Prostate gland (tissue), 2 donors: ENCODE measurements at regions not wholly inside any gene's neighbourhood (a gene's known extent, or its start where the extent isn't known, plus 50 kb on each side); places are given as distances from the start of the nearest gene placed in this dataset.
"Not testable (repeated sequence)": the region's sequence is repeated elsewhere in the genome, so short reads cannot be mapped to it uniquely, and the experiment has no call there.

ENCODE experiments used
- DNase-seq: peaks from one replicate; pipeline ENCODE4 v3.0.0-alpha.2; 2019; ENCODE audit warnings: low spot score
- H3K27ac ChIP-seq, 2 donors: fragments of 200-600 bp; sonication (generic); 2 replicates each; pipeline ENCODE4 v1.5.1; 2017 to 2019
- H3K27me3 ChIP-seq: fragments of 200-600 bp; sonication (generic); replicated peaks from 2 replicates; pipeline ENCODE4 v1.5.1; 2019; ENCODE audit not compliant: insufficient read depth
- H3K36me3 ChIP-seq, 2 donors: fragments of 200-600 bp; sonication (generic); 1 replicate in 1 of 2; 2 replicates in 1 of 2; pipeline versions ENCODE4 v1.5.1 to v1.8.1; 2017 to 2019
- H3K4me1 ChIP-seq: fragments of 200-600 bp; sonication (generic); replicated peaks from 2 replicates; pipeline ENCODE4 v1.5.1; 2019
- H3K4me3 ChIP-seq, 2 donors: fragments of 200-600 bp; sonication (generic); 2 replicates each; pipeline ENCODE4 v1.5.1; 2017 to 2019
- H3K9me3 ChIP-seq: fragments of 200-600 bp; sonication (generic); 2 replicates; pipeline ENCODE4 v1.5.1; 2017
- CTCF ChIP-seq, 4 experiments: fragments of 200-600 bp in 2 of 4; fragments of 450-650 bp in 2 of 4; sonication (generic) in 2 of 4; IDR thresholded peaks; 1 replicate in 3 of 4; 2 replicates in 1 of 4; pipeline ENCODE4 v1.5.1; 2016 to 2019; ENCODE audit warnings: antibody characterized with exemption in 4 of 4, mild to moderate bottlenecking in 2 of 4, moderate library complexity in 2 of 4
- POLR2A ChIP-seq: fragments of 450-650 bp; IDR thresholded peaks from one replicate; pipeline ENCODE4 v1.6.1; 2016; ENCODE audit warnings: antibody characterized with exemption, mild to moderate bottlenecking
- POLR2AphosphoS5 ChIP-seq: sonication (generic); formaldehyde crosslinking; IDR thresholded peaks from one replicate; pipeline ENCODE4 v1.6.1; 2017; ENCODE audit warnings: antibody characterized with exemption
- WGBS: methylation state at CpG from one replicate; pipeline ENCODE4 v1.1.5; 2018; 5-methylcytosine and 5-hydroxymethylcytosine counted together
- intact Hi-C: fragments of 100-400 bp; cut with DNase I; formaldehyde crosslinking; loops from one replicate; pipeline ENCODE4 v1.14.2; 2022

GRCh38 chr1:209198961-209199750 lies 384.4 kb upstream of the CAMK1G start:
- Histone ChIP-seq H3K4me3 (no peak overlapping the region), H3K27me3 (no peaks in the 10 kb centered on the region), H3K36me3 (no peaks in the 10 kb centered on the region), H3K4me1 (no peaks in the 10 kb centered on the region), H3K9me3 (no peaks in the 10 kb centered on the region), H3K27ac (no peak overlapping the region)
- intact Hi-C loops, result no loop called here
- no peak for DNase-seq
- TF ChIP-seq CTCF (IDR thresholded peaks at IDR 0.05) (no peak), POLR2AphosphoS5 (no peak), POLR2A (no peak)
- 50% methylated on average over 12 of the region's 12 CpGs for WGBS

- TF ChIP-seq POLR2A (no peak), POLR2AphosphoS5 (no peak), CTCF (IDR thresholded peaks at IDR 0.05) (no peak)
- no peak overlapping the region for H3K4me3 ChIP-seq
- no peaks in the 10 kb centered on the region for H3K4me1 ChIP-seq
- DNase-seq, result no peak
- intact Hi-C loops, result loop anchor here (5.0 kb wide), 1 partner anchor 157 kb away; no protein-coding TSS in a partner anchor
- no peak overlapping the region for H3K27ac ChIP-seq
- WGBS, result 51% methylated on average over 4 of the region's 4 CpGs
- no peaks in the 10 kb centered on the region for H3K9me3 ChIP-seq
- no peaks in the 10 kb centered on the region for H3K27me3 ChIP-seq
- H3K36me3 ChIP-seq, result no peaks in the 10 kb centered on the region
Observed at GRCh38 chr1:209199822-209200221, 383.7 kb upstream of the CAMK1G start.

GRCh38 chr1:209202321-209202720 lies 381.2 kb upstream of the CAMK1G start:
- not testable (repeated sequence) for H3K27ac ChIP-seq, DNase-seq, H3K4me3 ChIP-seq, H3K9me3 ChIP-seq, H3K4me1 ChIP-seq, H3K36me3 ChIP-seq, H3K27me3 ChIP-seq
- intact Hi-C loops, result loop anchor here (5.0 kb wide), 1 partner anchor 155 kb away; no protein-coding TSS in a partner anchor
- 81% methylated on average over 11 of the region's 11 CpGs for WGBS

GRCh38 chr1:209202830-209203532 lies 380.5 kb upstream of the CAMK1G start:
- Histone ChIP-seq H3K9me3 (no peaks in the 10 kb centered on the region), H3K4me3 (no peak overlapping the region), H3K4me1 (peaks cover 2% of the 10 kb centered on the region), H3K27ac (no peak overlapping the region), H3K27me3 (no peaks in the 10 kb centered on the region), H3K36me3 (no peaks in the 10 kb centered on the region)
- no peak for TF ChIP-seq POLR2A
- peak; percentile 47 to 82 (median 67) for TF ChIP-seq CTCF (IDR thresholded peaks at IDR 0.05)
- 0% methylated on average over 4 of the region's 4 CpGs for WGBS
- intact Hi-C loops, result loop anchor here (5.0 kb wide), 1 partner anchor 154 kb away; no protein-coding TSS in a partner anchor
- DNase-seq, result peak; percentile 18

GRCh38 chr1:209203533-209203895 lies 380.0 kb upstream of the CAMK1G start:
- TF ChIP-seq POLR2AphosphoS5, result no peak
- TF ChIP-seq POLR2A, result no peak
- TF ChIP-seq CTCF (IDR thresholded peaks at IDR 0.05), result no peak
- H3K4me1 ChIP-seq, result peaks cover 3% of the 10 kb centered on the region
- H3K27ac ChIP-seq, result no peak overlapping the region
- 88% methylated on average over 7 of the region's 7 CpGs for WGBS
- intact Hi-C loops, result loop anchor here (5.0 kb wide), 1 partner anchor 154 kb away; no protein-coding TSS in a partner anchor
- H3K36me3 ChIP-seq, result no peaks in the 10 kb centered on the region
- no peaks in the 10 kb centered on the region for H3K9me3 ChIP-seq
- H3K4me3 ChIP-seq, result no peak overlapping the region
- H3K27me3 ChIP-seq, result no peaks in the 10 kb centered on the region
- no peak for DNase-seq
